GM12864 (cell line): ENCODE measurements at regions not wholly inside any gene's neighbourhood (a gene's known extent, or its start where the extent isn't known, plus 50 kb on each side); places are given as distances from the start of the nearest gene placed in this dataset.

ENCODE experiments used
- DNase-seq: peaks from one replicate; pipeline ENCODE4 v3.0.0-alpha.2; 2011; ENCODE audit warnings: low read depth
- H3K4me3 ChIP-seq: 2 replicates; pipeline ENCODE4 v1.5.1; 2011; ENCODE audit warnings: mild to moderate bottlenecking, low read depth, low read length, control low read depth
- TF ChIP-seq, protein P1 (sequence below): IDR thresholded peaks from 2 replicates; pipeline ENCODE4 v1.5.1; 2011; ENCODE audit warnings: low read depth, mild to moderate bottlenecking, moderate library complexity, low read length, control low read depth, inconsistent platforms; ENCODE audit errors: missing control alignments

DNA sequence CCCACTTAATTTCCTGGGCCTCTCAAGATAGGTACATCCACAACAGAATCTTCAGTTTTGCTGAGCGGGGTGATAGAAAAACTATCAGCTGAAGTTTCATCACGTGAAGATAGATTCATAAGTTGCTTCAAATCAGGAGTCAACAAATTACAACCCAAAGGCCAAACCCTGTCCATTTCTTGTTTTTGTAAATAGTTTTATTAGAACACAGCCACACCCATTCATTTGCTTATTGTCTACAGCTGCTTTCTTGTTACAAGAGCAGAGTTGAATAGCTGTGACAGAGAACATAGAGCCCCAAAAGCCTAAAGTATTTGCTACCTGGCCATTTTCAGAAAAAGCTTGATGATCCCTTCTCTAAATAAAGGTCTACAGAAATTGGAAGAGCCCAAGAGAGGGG is 300.1 kb upstream of the CDH5 start:
- H3K4me3 ChIP-seq, result no peak overlapping the region
- DNase-seq, result no peak
- TF ChIP-seq, protein P1, sequence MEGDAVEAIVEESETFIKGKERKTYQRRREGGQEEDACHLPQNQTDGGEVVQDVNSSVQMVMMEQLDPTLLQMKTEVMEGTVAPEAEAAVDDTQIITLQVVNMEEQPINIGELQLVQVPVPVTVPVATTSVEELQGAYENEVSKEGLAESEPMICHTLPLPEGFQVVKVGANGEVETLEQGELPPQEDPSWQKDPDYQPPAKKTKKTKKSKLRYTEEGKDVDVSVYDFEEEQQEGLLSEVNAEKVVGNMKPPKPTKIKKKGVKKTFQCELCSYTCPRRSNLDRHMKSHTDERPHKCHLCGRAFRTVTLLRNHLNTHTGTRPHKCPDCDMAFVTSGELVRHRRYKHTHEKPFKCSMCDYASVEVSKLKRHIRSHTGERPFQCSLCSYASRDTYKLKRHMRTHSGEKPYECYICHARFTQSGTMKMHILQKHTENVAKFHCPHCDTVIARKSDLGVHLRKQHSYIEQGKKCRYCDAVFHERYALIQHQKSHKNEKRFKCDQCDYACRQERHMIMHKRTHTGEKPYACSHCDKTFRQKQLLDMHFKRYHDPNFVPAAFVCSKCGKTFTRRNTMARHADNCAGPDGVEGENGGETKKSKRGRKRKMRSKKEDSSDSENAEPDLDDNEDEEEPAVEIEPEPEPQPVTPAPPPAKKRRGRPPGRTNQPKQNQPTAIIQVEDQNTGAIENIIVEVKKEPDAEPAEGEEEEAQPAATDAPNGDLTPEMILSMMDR, result no peak

DNA sequence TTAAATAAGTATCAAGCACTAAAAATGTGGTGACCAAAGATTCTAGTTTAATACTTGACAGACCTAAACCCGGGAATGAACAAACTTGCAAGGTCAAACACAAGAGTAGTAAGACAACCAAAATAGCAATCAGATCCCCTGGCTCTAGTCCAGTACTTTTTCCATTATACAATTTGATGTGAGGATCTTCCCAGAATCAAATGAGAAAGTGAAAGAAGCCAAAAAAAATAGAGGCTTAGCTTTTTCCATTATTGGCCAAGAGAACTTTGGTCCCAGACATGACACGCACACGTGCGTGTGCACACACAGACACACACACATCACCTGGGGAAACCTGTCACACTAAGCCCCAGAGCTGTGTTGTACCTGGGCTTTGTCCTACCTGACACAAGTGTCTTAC is 300.6 kb upstream of the CDH5 start:
- DNase-seq, result no peak
- no peak overlapping the region for H3K4me3 ChIP-seq
- TF ChIP-seq, protein P1, result no peak

DNA sequence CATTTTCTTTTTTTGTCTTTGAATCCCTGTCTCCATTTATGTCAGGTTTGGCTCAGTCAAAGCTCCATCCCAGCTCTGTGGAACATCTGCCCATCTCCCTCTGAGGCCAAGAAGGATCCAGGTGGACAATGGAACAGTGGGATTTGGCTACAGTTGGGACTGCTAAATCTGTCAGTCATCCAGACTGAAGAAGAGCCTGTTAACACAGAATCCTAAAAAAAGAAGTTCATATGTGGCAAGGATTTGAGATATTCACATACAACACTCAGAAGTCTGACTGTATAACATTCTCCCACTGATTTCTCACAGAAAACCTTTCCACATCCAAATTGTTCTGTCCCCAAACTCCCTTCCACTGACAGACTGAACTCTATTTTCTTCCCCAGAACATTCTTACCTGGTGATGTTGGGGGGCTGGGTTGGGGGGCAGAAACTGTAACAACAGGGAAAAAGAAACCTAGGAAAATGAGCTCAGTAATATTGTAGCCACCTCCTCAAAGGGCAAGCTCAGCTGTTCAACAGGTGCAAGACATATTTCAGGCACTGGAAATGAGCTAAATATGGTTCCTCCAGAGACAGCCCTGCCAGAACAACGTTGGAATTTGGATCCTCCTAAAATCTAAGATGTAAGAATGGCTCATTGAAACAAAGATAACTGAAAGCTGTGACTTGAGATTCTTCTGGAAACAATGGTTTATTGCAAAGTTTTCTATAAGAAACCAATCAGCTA is 301.5 kb upstream of the CDH5 start:
- no peak for DNase-seq
- TF ChIP-seq, protein P1, result no peak
- H3K4me3 ChIP-seq, result no peak overlapping the region

DNA sequence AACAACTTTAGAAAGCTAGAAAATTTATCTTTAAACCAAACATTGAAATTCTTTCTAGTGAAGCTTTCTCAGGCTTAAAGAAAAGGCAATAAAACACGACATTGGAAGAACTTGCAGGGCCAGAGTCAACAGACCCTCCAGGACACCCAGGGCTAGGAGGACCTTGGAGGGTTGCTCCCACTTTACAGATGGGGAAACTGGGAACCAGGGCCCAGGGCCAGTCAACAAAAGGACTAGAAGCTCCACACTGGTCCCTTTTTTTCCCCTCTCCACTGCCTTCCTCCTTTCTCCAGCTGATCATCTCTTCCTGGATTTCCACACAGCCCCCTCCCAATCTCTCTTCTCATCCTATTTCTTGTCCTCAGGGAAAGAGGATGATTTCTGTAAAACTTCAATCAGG is 307.7 kb upstream of the CDH5 start:
- H3K4me3 ChIP-seq, result no peak overlapping the region

DNA sequence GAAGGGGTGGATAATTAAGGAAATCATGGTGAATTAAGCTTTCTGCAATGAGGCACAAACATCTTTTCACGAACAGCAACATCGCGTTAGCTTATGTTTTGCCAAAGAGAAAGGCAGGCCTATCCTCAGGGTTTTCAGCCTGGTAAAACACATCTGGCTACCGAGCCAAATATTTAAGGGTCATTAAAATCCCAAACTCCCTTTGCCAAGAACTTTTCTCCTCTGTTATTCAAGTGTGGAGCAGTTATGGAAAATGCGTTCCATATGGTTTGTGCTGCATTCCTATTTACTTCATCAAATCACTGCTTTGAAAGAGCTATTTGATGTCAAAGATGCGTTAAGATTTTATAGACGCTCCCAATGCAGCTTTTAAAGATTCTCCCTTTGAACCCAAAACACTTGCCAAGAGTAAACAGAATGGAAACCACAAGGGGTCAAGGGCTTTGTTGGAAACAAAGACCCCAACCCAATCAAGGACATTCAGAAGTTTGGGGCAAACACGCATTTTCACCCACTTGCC is 308.3 kb upstream of the CDH5 start:
- DNase-seq, result no peak
- H3K4me3 ChIP-seq, result no peak overlapping the region
- TF ChIP-seq, protein P1, result no peak

More for the DNA sequence above, 307.7 kb upstream of the CDH5 start:
- TF ChIP-seq, protein P1, result no peak
- DNase-seq, result no peak

DNA sequence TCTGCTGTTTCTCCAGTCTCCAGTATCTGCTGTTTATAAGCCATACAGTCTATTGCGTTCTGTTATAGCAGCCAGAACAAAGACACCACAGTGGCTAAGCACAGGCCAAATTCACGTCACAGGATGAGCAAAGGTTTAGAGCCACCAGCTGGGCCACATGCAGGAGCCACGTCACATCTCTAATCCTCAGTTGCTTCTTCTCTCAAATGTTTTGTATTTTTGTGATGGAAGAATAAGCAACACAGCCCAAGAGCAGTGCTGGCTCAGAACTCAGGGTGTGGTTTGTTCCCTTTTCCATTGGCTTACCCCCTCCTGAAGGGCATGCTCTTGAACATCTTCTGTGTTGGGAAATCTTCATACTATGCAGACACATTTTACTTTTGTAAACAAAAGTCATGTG is 309.4 kb upstream of the CDH5 start:
- TF ChIP-seq, protein P1, result no peak
- no peak for DNase-seq
- no peak overlapping the region for H3K4me3 ChIP-seq

DNA sequence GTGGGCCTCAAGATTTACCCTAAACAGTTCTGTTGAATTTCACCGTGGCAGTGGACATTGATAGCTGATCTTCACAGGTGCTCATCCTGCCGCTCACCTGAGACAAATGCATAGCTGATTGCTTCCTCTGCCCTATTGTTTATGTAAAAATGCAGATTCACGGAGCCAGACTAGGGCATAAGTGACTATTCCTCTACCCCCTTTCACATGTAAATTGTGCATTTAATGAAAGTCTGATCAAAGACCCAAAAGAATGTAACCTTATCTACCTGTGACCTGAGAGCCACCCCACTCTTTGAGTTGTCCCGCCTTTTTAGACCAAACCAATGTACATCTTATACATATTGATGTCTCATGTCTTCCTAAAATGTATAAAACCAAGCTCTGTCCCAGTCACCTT is 312.4 kb upstream of the CDH5 start:
- TF ChIP-seq, protein P1, result no peak
- no peak for DNase-seq
- no peak overlapping the region for H3K4me3 ChIP-seq
